Endometrium (tissue), 2 donors: ENCODE measurements at regions not wholly inside any gene's neighbourhood (a gene's known extent, or its start where the extent isn't known, plus 50 kb on each side); places are given as distances from the start of the nearest gene placed in this dataset.

ENCODE experiments used
- FAIRE-seq: peaks from 2 replicates; lab custom pipeline; 2012; peaks lifted over from hg19 to GRCh38; lab: Jason Lieb, UNC
- donor health status: control.
- donor health status: control.

GRCh38 chr17:83178533-83179304 lies 99.3 kb downstream of the METRNL start:
- no peak for FAIRE-seq

DNA sequence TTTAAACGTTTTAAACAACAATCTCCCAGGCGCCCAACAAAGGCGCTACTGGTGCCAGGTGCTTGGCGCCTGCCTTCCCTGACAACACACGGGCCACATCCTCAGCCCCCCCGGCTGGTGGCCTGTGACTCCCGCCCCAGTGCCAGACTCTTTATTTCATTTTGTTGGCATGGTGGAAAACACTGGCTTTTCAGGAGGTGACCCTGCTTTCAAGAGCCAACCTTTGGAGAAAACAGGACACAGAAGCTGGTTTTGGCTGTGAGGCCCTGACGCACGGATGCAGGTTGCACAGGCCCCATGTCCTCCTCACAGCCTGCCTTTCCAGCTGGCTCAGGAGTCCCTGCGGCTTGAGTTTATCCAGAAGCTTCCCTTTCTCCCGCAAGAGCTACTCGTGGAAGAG lies 100.0 kb downstream of the METRNL start:
- no peak for FAIRE-seq

GRCh38 chr17:83179811-83180210 lies 100.4 kb downstream of the METRNL start:
- no peak for FAIRE-seq

DNA sequence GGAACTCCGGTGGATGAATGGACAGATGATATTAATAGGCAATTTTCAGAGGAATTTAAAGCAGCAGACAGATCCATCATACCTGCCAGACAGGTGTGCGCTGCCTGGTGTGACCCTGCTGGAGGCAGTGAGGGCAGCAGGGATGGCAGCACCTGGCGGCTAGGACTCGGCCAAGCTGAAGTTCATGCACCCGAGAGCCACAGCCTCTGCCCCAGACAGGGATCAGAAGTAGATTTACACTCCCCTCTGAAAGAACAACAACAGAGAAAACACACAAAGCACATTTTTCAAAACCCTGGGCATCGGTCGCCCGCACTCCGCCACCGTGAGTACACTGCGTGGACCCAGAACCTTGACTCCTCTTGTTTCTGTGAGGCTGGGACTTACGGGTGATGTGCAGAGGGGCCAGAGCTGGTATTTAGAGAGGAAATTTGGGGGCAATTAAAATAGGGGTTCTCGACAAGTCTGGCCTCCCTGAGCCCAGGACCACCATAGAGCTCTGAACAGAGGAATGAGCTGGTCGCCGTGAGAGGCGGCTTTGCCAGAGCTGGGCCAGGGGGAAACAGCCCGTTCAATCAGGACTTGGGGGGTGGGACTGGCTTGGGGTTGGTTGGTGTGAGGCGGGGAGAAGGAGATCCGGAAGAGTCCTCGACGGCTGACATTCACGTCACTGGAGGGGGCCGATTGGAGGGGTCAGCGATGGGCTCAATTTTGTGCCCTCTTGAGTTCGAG lies 101.0 kb downstream of the METRNL start:
- no peak for FAIRE-seq

DNA sequence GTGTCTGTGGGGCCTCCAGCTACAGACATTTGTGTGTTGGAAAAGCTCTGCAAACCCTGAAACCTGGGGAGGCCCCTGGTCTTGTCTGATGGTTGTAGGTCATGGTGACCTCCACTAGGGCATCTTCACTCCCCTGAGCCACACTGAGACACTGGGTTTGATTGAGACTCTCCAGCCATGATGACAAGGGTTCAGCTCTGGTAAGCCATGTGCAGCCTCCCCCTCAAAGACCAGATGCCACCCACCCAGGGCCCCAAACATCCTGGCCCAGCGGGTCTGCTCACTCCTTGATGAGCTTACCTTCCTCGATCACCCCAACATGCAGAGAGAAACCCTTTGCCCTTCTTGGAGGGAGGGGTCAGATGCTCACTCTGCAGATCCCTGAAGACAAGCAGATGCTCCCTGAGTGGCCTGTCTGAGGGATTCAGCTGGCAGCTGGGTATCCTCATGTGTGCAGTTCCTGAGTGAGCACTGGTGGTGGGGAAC lies 101.6 kb downstream of the METRNL start:
- FAIRE-seq, result no peak

DNA sequence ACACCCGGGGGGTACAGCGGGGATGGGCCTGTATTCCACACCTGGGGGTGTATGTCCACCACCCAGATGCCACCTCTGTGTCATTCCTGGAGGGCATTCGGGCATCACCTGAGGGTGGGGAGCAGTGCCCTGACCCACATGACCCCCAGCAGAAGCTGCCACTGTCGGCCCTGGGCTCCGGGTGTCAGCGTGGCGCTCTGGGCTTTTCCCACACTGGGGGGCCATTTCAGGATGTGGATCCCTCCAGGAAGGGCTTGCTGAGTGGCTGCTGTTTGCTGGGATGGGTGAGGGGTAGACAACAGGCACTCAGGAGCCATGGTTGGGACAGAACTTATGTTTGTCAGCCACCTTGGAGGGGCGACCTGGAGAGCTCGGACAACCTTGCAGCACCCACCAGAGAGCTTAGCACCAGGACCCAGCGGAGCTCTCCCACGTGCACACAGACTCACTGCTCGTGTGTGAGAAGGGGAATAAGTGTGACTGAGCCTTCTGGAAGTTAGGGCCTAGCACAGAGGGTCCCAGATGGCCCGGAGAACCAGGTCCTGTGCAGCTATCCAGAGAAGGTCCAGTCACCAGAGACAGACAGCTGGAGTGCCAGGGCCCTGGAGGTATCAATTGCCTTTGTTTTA lies 102.7 kb downstream of the METRNL start:
- FAIRE-seq, result no peak

GRCh38 chr17:83182620-83183101 lies 103.3 kb downstream of the METRNL start:
- FAIRE-seq, result no peak

DNA sequence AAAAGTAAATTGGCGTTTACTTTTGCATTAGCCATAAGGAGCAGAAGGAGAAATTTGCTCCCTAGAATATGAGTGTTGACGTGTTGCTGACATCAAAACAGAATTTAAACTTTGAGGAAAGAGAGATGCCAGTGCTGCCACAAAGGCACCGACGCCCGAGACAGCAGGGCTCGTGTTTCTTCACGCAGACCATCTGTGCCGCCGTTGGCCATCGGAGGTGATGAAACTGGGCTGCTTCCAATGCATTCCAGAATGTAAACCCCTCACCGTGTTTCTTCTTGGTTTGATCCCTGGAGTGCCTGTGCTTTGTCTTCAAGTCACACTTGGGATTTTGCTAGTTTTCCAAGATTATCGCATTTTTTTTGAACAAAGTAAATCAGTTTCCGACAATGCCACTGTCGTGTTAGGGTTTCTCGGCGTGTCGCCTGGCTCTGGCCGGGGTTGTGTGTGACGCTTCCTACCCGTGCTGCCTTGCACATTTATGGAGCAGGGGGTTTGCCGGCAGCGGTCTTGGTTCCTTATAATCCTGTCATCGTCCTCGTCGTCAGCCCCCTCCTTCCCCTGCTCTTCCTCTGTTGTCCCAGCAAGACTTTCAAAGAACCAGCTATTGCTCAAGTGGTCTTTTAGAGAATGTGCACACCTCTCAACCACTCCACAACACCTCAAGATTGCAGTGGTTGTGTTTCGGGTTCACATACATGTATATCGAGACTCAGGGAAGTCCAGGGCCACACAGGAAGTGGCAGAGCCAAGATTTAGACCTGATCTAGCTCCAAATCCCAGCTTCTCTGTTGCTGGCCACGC lies 103.9 kb downstream of the METRNL start:
- no peak for FAIRE-seq

DNA sequence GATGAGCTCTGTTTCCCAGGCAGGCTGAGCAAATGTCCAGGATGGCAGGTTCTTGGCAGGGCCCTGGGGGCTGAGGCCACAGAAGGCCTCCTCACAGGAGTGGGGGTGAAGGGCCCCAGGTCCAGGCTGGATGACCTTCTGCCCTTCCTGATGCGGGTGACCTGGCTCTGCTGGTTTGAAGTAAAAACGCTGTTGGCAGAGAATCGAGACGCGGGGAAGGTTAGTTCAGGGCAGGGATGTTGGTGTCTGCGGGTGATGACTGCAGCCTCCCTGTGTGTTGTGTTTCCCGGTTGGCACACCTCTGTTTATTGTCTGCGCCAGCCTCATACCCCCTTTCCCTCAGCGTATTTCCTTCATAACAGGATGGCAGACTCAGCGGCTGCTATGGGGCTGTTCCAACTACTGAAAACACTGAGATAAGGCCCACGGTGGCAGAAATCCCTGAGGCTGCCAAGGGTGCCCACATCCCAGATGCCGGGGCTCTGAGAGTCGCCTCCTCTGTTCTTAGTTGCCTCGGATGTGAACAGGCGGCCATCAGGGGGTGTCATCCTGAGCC lies 104.6 kb downstream of the METRNL start:
- no peak for FAIRE-seq

DNA sequence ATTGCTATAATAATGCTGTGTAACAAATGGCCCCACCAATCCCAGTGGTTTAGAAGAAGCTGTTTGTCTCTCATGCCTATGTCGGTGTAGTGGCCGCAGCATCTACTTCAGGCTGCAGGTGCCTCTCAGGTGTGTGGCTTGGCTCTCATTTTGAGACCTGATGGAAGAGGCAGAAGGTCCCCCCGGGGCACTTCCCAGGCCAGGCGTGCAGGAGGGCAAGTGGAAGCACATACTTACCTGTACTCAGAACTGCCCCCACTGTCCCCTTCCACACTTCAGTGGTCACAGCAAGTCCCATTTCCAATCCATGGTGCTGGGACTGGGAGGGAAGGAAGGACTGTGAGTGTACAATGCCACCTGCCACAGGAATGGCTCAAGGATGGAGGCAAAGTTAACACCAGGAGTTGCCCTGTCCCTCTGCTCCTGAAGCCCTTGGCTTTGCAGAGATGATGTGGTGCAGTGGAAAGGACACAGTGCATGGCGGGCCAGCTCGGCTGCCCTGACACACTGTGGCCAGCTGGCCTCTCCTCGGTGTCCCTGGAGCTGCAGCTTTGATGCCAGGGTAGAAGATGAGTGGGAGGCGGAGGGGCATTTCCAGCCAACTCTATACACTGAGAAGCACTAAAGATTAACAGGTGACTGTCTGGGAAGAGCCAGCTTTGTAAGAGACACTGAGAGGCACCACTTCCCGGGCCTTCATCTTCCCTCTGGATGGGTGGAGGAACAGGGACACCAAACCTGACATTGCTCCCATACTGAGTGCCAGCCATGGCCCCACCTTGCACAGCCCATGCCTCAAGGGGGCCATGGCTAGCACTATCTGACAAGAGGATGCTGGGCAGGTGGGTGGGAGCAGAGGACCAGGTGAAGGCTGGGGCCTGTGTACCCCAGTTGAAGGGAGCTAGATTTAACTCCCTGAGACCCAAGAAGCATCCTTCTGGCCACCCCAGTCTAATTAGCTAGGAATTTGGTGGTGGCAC lies 105.9 kb downstream of the METRNL start:
- no peak for FAIRE-seq

GRCh38 chr17:83186226-83186625 lies 106.8 kb downstream of the METRNL start:
- FAIRE-seq, result no peak

DNA sequence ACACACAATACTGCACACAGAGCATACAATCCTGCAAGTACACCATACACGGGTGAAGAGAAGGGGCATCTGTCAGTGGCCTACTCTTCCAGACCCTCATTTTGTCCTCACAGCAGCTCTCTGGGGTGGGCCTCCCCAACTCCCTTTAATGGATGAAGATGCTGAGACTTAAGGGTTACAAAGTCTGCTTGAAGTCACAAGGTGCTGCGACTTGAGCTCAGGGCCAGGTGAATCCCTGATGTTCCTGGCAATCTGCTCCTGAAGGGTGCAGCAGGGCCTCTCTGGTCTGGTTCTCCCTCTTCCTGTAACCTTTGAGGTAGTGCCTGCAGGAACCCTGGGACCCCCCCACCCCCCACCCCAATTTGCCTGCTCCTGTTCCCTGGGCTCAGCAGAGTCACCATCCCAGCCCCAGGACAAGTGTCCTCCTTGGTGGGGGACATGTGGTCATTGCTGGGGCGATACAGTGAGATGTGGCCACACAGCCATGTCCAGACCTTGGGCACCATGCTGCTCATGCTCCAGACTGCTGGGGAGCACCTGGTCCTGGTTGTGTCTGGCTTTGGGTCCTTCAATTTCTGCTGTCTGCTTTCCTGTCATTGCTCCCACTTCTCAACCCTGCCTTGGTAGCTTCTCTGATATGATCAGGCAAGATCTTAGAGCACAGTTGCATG lies 107.5 kb downstream of the METRNL start:
- no peak for FAIRE-seq

DNA sequence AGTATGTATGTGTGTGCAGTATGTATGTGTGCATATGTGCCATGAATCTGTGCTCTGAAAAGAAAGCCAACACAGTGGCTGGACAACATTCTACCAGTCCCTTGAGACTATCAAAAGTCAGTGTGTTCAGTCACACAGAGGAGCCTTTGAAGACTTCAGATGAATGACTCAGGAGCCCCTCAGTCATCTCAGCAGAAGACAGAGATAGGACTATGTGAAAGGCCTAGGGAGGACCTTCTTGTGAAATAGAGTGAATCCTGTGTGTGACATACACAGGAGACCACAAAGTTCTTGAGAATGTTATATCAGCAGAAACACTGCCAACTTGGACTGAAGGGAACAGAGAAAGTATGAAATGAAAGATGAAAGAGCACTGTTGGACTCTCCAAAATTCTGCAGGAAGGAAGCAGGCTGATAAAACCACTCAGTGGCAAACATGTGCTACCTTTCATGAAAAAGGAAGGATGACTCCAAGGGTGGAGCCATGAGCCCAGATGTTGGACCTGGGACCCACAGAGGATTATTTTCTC lies 108.4 kb downstream of the METRNL start:
- no peak for FAIRE-seq

DNA sequence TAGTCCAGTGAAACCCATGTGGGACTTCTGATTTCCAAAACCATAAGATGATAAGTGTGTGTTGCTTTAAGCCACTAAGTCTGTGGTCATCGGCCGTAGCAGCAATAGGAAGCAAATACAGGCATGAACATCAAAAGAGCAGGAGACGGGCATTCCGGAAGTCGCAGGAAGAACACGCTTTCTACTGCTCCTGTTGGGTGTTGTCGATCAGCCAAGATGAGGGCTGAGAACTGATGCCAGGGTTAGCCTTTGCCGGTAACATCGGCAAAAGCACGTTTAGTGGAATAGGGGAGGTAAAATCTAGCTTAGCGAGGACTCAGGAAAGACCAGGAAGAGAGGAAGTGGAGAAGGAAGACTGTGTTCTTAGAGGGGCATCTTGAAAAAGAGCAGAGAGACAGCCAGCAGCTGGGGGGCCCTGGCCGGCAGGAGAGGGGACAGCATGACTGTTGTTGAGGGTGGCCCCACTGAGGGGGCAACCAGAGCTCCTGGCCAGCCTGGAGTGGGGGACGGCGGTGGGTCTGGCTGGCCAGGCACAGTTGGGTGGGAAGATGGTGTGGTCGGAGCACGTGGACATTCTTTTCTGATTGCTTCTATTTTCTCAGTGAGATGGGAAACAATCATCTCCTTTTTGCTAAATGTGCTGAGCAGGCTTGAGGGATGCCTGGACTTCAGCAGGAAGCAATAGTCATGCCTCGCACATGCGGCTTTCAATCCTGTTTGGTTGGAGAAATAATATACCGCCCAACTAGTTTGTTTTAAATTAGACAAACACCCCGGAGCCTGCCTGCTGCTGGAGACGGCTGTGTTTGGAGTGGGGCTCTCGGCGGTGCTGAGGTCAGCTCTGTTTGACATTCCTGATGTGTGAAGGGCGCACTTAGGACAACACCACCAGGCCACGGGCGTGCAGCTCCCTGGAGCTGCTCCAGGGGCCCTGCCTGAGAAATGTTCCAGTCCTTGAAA lies 109.9 kb downstream of the METRNL start:
- peak; percentile 97 for FAIRE-seq

- no peak for FAIRE-seq
Observed at GRCh38 chr17:83190004-83190385, 110.6 kb downstream of the METRNL start.

DNA sequence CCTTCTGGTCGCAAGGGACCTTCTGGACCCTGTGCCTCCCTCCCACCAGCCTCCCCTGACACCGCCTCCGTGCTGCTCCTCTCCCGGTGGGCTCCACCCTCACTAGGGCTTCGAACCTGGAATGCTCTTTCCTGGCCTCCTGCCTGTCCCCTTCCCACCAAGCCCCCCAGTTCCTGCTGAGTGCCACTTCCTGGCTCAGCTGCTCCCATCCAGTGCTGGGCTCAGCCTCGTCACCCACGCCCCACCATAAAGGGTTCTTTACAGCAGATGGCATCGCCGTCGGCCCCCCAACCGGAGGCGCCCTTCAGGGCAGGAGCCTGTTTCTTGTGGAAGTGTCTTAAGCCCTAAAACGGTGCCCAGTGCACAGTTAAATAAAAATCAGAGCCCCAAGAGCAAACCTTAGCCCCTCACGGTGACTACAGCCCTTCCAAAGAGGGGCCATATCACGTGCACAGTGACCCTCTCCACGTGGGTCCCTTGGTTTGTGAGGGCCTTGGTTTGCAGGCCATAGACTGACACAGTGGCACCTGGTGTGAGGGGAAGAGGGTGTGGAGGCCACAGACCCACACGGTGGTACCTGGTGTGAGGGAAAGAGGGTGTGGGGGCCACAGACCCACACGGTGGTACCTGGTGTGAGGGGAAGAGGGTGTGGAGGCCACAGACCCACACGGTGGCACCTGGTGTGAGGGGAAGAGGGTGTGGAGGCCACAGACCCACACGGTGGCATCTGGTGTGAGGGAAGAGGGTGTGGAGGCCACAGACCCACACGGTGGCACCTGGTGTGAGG lies 111.4 kb downstream of the METRNL start:
- no peak for FAIRE-seq

- no peak for FAIRE-seq
Observed at GRCh38 chr17:83191388-83192160, 112.2 kb downstream of the METRNL start.
